ENCODE measurements at regions not wholly inside any gene's neighbourhood (a gene's known extent, or its start where the extent isn't known, plus 50 kb on each side); places are given as distances from the start of the nearest gene placed in this dataset.

DNA sequence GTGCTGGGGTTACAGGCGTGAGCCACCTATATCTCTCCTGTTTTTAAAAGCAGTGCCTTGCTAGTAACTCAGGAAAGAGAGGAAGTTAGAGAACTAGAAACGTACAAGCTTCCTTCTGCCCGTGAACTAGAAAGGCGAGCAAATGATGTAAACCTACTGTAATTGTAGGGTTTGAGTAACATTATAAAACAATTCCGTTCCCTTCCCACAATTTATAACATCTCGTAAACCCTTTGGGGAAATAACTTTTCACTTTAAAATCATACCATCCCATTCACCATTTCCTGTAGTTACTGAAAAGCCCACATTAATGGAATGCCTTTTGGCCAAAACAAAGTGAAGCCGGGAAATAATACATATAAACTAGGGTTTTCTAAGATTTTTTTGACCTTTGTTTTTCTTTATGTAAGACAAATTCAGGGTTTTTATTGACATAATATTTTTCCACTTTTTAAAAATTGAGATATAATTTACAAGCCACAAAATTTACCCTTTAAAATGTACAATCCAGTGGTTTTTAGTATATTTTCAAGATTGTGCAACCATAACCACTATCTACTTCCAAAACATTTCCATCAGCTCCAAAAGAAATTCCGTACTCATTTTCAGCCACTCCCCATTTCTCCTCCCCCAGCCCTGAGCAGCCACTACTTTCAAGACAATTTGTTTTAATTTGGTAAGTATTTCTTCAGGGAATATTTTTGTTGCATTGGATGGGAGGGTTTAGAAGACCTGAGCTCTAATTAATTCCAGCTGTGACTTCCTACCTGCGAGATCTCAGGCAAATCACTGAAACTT is 175.1 kb upstream of the PDE10A start:
- TF ChIP-seq, protein P1, sequence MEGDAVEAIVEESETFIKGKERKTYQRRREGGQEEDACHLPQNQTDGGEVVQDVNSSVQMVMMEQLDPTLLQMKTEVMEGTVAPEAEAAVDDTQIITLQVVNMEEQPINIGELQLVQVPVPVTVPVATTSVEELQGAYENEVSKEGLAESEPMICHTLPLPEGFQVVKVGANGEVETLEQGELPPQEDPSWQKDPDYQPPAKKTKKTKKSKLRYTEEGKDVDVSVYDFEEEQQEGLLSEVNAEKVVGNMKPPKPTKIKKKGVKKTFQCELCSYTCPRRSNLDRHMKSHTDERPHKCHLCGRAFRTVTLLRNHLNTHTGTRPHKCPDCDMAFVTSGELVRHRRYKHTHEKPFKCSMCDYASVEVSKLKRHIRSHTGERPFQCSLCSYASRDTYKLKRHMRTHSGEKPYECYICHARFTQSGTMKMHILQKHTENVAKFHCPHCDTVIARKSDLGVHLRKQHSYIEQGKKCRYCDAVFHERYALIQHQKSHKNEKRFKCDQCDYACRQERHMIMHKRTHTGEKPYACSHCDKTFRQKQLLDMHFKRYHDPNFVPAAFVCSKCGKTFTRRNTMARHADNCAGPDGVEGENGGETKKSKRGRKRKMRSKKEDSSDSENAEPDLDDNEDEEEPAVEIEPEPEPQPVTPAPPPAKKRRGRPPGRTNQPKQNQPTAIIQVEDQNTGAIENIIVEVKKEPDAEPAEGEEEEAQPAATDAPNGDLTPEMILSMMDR (conservative IDR thresholded peaks at IDR 0.05) = no peak
- TF ChIP-seq ZFX (IDR thresholded peaks at IDR 0.05) = no peak
